Activated naive CD8-positive, alpha-beta T cell treated with anti-CD3 and anti-CD28 coated beads, Interleukin-2, amount 50 U/mL, for 24 hours (primary cell): ENCODE measurements at regions not wholly inside any gene's neighbourhood (a gene's known extent, or its start where the extent isn't known, plus 50 kb on each side); places are given as distances from the start of the nearest gene placed in this dataset.

Source experiments
- ATAC-seq: fragments of 150-1000 bp; cut with Tn5 transposase; one replicate; pipeline ENCODE4 v1.10.0; 2021
- DNase-seq: peaks from one replicate; pipeline ENCODE4 v3.0.0; 2021
- H3K27ac Mint-ChIP-seq: one replicate; pipeline ENCODE4 v1.8.0; 2021; ENCODE audit warnings: mild to moderate bottlenecking, mixed read lengths
- H3K27me3 Mint-ChIP-seq: one replicate; pipeline ENCODE4 v1.8.0; 2021; ENCODE audit warnings: mixed read lengths
- H3K36me3 Mint-ChIP-seq: one replicate; pipeline ENCODE4 v1.8.0; 2021; ENCODE audit warnings: low read depth, mixed read lengths
- H3K4me1 Mint-ChIP-seq: one replicate; pipeline ENCODE4 v1.8.0; 2021; ENCODE audit warnings: mixed read lengths
- H3K4me3 Mint-ChIP-seq: one replicate; pipeline ENCODE4 v1.8.0; 2021; ENCODE audit warnings: mild to moderate bottlenecking, moderate library complexity, mixed read lengths
- H3K9me3 Mint-ChIP-seq: one replicate; pipeline ENCODE4 v1.8.0; 2021; ENCODE audit warnings: mixed read lengths

DNA sequence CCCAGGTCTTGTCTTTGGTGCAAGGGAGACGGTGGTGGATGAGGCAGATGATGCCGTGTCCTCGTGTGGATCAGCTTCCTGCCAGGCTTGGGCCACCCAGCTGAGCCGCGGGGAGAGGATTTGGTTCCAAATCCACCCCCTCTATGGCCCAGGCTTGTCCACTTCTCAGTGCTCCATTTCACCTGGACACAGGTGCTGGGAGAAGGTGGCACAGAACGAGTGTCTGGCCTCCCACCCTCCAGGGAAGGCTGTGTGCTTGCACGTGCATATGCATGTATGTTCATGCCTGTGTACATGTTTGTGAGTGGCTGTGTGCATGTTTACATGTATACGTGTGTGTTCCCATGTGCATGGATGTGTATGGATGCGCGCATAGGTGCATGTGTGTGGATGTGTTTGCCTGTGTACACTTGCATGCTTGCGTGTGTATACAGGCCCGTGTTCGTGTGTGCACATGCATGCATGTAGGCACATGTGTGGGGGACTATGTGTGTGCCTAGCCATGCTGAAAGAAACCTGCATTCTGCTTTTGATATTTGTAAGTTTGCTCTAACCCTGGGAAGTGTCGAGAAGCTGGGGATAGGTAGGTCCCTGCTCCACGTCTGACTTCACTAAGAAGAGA, 196.3 kb downstream of the IRF8 start:
- ATAC-seq (no peak), DNase-seq (no peak)
- H3K4me3 Mint-ChIP-seq = no peak overlapping the region
- H3K9me3 Mint-ChIP-seq = no peaks in the 10 kb centered on the region
- H3K36me3 Mint-ChIP-seq = no peaks in the 10 kb centered on the region
- no peak overlapping the region for H3K27ac Mint-ChIP-seq
- peaks cover 1% of the 10 kb centered on the region for H3K4me1 Mint-ChIP-seq
- H3K27me3 Mint-ChIP-seq = no peaks in the 10 kb centered on the region

DNA sequence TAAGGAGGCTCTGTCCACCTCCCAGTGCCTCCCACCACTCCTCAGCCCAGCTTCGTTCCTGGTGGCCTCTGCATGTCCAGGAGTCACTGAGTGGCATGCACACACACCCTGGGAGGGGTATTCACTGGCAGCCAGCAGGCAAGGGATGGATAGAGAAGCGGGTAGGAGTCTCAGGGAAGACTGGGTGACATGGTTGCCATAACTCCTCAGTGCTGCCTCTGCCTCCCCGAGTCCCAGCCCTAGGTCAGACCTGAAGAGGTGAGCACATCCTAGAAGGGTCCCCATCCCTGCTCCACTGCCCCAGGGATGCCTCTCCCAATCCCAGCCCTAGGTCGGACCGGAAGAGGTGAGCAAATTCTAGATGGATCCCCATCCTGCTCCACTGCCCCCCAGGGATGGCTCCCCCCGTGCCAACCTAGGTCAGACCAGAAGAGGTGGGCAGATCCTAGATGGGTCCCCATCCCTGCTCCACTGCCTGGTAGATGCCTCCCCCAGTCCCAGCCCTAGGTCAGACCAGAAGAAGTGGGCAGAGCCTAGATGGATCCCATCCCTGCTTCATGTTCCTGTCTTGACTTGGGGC, 197.0 kb downstream of the IRF8 start:
- no peaks in the 10 kb centered on the region for H3K9me3 Mint-ChIP-seq
- ATAC-seq = no peak
- no peaks in the 10 kb centered on the region for H3K4me1 Mint-ChIP-seq
- no peak overlapping the region for H3K27ac Mint-ChIP-seq
- H3K27me3 Mint-ChIP-seq = no peaks in the 10 kb centered on the region
- H3K4me3 Mint-ChIP-seq = no peak overlapping the region
- DNase-seq = no peak
- no peaks in the 10 kb centered on the region for H3K36me3 Mint-ChIP-seq

DNA sequence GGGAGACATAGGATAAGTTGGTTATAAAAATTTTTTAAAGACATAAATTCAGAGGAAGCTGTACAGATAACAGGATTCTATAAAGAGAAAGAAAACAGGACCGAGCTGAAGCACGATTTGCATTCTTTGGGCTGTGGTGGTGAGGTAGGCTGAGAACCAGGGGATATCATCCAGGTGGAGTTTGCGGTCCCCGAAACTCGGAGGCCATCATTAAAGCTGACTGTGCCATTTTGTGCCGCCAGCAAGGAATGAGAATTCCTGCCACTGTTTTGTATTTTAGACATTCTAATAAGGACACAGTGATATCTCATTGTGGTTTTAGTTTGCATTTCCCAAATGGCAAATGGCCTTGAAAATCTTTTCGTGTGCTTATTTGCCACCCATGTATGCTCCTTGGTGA, 197.9 kb downstream of the IRF8 start:
- ATAC-seq = no peak
- H3K36me3 Mint-ChIP-seq = no peaks in the 10 kb centered on the region
- no peaks in the 10 kb centered on the region for H3K4me1 Mint-ChIP-seq
- H3K27me3 Mint-ChIP-seq = peaks cover 1% of the 10 kb centered on the region
- H3K4me3 Mint-ChIP-seq = no peak overlapping the region
- H3K9me3 Mint-ChIP-seq = no peaks in the 10 kb centered on the region
- no peak for DNase-seq
- no peak overlapping the region for H3K27ac Mint-ChIP-seq

DNA sequence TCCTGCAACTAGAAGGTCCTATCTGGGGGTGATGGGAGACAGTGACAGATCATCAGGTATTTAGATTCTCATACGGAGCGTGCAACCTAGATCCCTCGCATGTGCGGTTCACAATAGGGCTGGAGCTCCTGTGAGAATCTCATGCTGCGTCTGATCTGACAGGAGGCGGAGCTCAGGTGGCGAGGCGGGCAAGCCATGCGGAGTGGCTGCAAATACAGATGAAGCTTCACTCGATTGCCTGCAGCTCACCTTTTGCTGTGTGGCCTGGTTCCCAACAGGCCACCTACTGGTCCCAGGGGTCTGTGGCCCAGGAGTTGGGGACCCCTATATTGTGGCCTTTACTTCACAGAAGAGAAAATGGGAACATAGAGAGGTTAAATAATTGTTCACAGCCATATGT, 200.4 kb downstream of the IRF8 start:
- Mint-ChIP-seq H3K27me3 (peaks cover 6% of the 10 kb centered on the region), H3K4me3 (no peak overlapping the region), H3K27ac (no peak overlapping the region), H3K36me3 (no peaks in the 10 kb centered on the region), H3K9me3 (no peaks in the 10 kb centered on the region), H3K4me1 (no peaks in the 10 kb centered on the region)
- DNase-seq = no peak
- no peak for ATAC-seq

DNA sequence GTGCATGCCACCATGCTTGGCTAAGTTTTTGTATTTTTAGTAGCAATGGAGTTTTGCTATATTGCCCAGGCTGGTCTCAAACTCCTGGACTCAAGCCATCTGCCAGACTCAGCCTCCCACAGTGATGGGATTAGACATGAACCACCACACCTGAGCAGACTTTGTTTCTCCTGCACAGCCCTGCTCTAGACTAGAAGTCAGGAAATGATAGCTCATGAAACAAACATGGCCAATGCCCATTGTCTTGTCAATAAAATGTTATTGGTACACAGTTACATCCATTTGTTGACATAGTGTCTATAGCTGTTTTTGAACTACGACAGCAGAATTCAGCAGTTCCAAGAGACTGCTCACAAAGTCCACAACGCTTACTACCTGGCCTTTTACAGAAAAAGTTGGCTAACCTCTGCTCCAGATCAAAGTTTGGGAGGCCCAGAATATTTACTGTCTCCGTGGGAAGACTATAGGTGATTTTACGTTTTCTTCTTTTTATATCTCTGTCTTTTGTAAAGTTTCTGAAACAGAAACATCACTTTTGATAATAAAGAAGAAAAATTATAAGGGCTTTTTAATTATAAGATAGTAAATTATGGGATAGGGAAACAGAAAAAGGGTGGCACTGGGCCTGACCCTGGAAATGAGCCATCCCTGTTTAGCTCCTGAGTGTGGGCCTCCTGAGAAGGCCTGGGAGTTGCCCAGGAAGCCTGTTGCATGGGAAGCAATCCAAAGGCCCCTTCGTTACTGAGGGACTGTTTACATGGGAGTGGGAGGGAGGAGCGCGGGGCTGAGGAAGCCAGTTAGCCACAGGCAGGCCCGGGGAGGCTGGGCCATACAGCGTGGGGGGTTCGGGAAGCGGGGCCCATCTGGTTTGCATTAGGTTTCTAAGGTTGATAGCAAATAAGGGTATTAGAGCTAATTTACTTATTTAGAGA, 201.5 kb downstream of the IRF8 start:
- ATAC-seq (no peak), DNase-seq (no peak)
- Mint-ChIP-seq H3K27me3 (peaks cover 6% of the 10 kb centered on the region), H3K4me1 (no peaks in the 10 kb centered on the region), H3K9me3 (no peaks in the 10 kb centered on the region), H3K36me3 (no peaks in the 10 kb centered on the region), H3K4me3 (no peak overlapping the region), H3K27ac (no peak overlapping the region)

DNA sequence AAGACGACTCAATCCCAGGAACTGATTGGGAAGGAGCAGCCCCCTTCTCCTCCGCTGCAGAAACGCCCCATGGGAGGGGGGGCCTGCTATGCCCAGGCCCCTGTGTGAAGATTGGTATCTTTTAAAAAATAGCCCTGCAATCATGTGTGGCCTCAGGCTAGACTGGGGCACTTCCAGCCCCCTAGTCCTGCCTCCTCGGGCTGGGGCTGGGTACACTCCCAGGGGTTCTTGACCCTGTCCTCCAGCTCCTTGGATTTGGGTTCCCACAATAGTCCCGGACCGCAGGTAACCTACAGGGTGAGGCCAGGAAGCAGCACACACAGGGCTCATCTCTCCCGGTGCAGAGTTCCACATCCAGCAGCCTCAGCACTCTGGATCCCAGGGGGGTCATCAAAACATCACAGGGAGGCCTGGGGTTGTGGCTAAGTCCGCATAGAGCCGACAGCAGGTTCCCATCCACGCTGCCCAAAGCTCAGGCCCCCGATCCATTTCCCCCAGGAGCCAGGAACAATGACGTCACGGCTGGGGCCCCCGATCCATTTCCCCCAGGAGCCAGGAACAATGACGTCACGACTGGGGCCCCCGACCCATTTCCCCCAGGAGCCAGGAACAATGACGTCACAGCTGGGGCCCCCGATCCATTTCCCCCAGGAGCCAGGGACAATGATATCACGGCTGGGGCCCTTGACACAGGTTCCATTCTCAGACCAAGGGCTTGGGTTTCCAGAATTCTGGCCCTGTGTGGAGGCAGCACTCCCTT, 202.4 kb downstream of the IRF8 start:
- Mint-ChIP-seq H3K9me3 (no peaks in the 10 kb centered on the region), H3K27ac (no peak overlapping the region), H3K4me1 (no peaks in the 10 kb centered on the region), H3K36me3 (no peaks in the 10 kb centered on the region), H3K27me3 (peaks cover 6% of the 10 kb centered on the region), H3K4me3 (no peak overlapping the region)
- no peak for DNase-seq
- ATAC-seq = no peak

DNA sequence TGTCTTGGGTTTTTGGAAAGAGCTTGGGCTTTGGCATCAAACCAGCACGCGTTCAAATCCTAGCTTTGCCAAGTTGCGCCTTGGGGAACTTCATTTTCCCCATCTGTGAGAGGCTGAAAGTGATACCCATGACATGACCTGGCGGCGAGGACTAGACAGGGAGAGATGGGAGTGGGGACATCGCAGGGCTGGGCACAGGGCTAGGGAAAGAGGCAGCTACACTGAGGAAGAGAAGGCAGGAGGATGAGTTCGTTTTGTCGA, 202.9 kb downstream of the IRF8 start:
- no peak overlapping the region for H3K27ac Mint-ChIP-seq
- no peaks in the 10 kb centered on the region for H3K36me3 Mint-ChIP-seq
- peaks cover 6% of the 10 kb centered on the region for H3K27me3 Mint-ChIP-seq
- no peak for ATAC-seq
- no peaks in the 10 kb centered on the region for H3K9me3 Mint-ChIP-seq
- DNase-seq = no peak
- no peaks in the 10 kb centered on the region for H3K4me1 Mint-ChIP-seq
- no peak overlapping the region for H3K4me3 Mint-ChIP-seq

DNA sequence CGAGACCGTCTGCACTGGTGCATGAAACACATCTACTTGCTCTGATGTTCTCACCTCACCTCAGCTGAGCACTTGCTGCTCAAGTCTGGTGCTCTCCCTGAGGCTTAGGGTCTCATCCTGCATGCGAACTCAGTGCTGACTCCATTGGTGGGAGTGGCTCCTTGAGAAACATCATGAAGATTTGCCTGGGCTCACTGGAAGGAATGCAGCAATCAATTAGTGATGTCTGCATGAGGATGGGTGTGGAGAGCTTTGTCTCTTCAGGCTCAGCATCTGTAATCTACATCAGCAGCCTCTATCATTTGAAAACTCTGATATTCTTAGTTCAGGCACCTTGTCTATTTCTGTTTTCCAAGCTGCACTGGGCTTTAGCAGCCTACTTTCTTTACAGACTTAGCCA, 204.4 kb downstream of the IRF8 start:
- H3K9me3 Mint-ChIP-seq = no peaks in the 10 kb centered on the region
- H3K4me3 Mint-ChIP-seq = no peak overlapping the region
- no peak overlapping the region for H3K27ac Mint-ChIP-seq
- no peak for ATAC-seq
- H3K27me3 Mint-ChIP-seq = peaks cover 6% of the 10 kb centered on the region
- no peaks in the 10 kb centered on the region for H3K4me1 Mint-ChIP-seq
- DNase-seq = no peak
- no peaks in the 10 kb centered on the region for H3K36me3 Mint-ChIP-seq

DNA sequence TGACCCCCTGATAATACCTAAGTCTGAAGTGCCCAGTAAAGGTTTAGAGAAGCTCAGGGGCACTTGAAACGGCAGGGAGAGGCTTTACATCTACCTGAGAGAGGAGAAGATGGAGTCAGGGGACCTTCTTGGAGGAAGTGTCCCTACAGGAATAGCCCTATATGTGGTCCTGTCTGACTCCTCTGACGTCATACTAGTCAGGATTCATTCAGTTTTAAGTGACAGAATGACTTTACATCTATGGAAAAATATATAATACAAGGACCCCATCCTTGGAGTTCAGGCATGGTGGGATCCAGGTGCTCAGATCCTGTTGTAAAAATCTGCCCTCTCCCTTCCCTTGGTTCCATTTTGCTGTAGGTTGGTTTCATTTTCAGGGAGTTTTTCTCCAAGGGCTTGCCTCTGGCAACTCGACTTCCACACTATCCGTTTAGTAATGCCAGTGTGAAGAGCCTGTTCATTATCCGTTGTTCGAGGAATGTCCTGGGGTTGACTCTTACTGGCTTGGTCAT, 205.6 kb downstream of the IRF8 start:
- ATAC-seq = no peak
- Mint-ChIP-seq H3K36me3 (no peaks in the 10 kb centered on the region), H3K27me3 (peaks cover 6% of the 10 kb centered on the region), H3K4me3 (no peak overlapping the region), H3K27ac (no peak overlapping the region), H3K4me1 (no peaks in the 10 kb centered on the region), H3K9me3 (no peaks in the 10 kb centered on the region)
- no peak for DNase-seq

DNA sequence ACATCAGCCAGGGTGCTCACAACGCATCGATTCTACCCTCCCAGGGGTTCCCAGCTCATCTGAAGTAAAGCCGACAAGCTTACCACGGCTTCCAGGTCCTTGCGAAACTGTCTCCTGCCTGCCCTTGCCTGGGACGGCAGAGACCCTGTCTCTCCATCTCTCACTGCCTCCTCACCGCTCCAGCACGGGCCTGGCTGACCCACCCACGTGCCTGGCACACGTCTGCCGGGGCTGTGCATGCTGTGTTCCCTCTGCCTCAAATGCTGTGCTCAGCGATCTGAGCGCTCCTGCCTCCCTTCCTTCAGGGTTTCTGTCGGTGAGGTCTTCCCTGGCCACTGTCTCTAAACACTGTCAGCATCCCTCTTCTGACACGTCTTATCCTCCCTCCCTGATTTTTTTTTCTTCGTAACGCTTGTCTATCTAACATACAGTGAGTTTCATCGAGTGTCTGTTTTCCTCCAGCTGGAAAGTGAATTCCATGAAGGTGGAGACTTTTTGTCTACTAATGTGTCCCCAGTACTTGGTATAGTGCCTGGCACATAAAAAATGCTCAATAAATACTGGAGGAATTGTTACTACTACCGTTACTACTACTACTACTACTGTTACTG, 208.4 kb downstream of the IRF8 start:
- Mint-ChIP-seq H3K4me1 (no peaks in the 10 kb centered on the region), H3K9me3 (no peaks in the 10 kb centered on the region), H3K36me3 (no peaks in the 10 kb centered on the region), H3K27me3 (peaks cover 2% of the 10 kb centered on the region), H3K27ac (no peak overlapping the region), H3K4me3 (no peak overlapping the region)
- ATAC-seq (no peak), DNase-seq (no peak)

DNA sequence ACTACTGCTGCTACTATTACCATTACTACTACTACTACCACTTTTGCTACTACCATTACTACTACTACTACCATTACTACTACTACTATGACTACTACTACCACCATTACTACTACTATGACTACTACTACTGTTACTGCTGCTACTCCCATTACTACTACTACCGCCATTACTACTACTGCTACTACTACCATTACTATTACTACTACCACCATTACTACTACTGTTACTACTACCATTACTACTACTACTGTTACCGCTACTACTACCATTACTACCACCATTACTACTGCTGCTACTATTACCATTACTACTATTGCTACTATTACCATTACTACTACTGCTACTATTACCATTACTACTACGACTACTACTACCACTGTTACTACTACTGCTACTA, 209.1 kb downstream of the IRF8 start:
- H3K36me3 Mint-ChIP-seq = no peaks in the 10 kb centered on the region
- H3K9me3 Mint-ChIP-seq = no peaks in the 10 kb centered on the region
- H3K4me3 Mint-ChIP-seq = no peak overlapping the region
- ATAC-seq (no peak), DNase-seq (no peak)
- H3K4me1 Mint-ChIP-seq = no peaks in the 10 kb centered on the region
- no peak overlapping the region for H3K27ac Mint-ChIP-seq
- H3K27me3 Mint-ChIP-seq = peaks cover 4% of the 10 kb centered on the region

DNA sequence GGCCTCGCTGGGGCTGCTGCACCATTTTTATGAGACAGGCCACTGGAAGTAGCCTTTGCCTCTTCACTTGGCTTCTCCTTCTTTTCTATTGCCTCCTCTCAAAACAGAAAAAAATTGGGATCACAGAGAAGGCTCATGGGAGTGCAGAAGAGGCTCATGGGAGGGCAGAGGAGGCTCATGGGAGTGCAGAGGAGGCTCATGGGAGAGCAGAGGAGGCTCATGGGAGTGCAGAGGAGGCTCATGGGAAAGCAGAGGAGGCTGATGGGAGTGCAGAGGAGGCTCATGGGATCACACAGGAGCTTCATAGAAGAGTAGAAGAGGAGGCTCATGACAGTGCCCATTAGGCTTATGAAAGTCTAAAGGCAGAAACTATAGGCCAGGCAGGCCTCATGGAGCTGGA, 211.2 kb downstream of the IRF8 start:
- no peak for ATAC-seq
- Mint-ChIP-seq H3K4me3 (no peak overlapping the region), H3K4me1 (no peaks in the 10 kb centered on the region), H3K36me3 (no peaks in the 10 kb centered on the region), H3K27me3 (peaks cover 11% of the 10 kb centered on the region), H3K27ac (no peak overlapping the region), H3K9me3 (no peaks in the 10 kb centered on the region)
- DNase-seq = no peak

DNA sequence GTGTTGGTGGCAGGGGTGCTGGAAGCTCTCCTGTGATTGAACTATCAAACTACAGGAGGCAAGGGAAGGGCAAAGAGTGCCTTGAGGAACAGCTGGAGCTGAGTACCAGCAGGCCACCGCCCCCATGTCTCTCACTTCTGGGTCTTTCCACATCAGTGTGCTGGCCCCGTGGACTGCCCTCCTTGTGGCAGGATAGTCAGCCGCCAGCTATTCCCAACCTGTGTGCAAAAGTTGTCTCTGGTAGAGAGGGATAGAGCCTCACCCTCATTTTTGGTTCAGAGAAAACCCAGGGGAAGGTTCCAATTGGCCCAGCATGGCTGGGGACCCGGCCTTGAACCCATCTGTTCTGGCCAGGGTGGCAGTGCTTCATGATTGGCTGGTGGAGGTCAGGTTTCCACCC, 211.8 kb downstream of the IRF8 start:
- no peaks in the 10 kb centered on the region for H3K4me1 Mint-ChIP-seq
- DNase-seq (no peak), ATAC-seq (no peak)
- no peaks in the 10 kb centered on the region for H3K9me3 Mint-ChIP-seq
- H3K36me3 Mint-ChIP-seq = no peaks in the 10 kb centered on the region
- H3K27me3 Mint-ChIP-seq = peaks cover 13% of the 10 kb centered on the region
- H3K27ac Mint-ChIP-seq = no peak overlapping the region
- H3K4me3 Mint-ChIP-seq = no peak overlapping the region

DNA sequence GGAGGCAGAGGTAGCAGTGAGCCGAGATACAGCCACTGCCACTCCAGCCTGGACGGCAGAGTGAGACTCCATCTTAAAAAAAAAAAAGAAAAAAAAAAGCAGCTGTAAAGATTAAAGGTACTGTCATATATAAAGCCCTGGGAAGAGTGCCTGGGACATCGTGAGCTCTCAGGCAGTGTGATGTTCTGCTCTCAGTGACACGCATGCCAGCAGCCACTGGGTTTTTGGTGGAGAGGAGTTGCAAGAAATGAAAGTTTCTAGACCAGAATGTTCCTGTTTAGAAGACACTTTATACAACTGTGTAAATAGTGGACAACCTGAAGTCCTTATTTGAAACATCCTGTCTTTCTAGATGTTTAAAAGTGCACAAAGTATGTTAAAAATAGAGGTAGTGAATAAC, 213.2 kb downstream of the IRF8 start:
- H3K36me3 Mint-ChIP-seq = no peaks in the 10 kb centered on the region
- peaks cover 13% of the 10 kb centered on the region for H3K27me3 Mint-ChIP-seq
- no peak overlapping the region for H3K27ac Mint-ChIP-seq
- no peaks in the 10 kb centered on the region for H3K9me3 Mint-ChIP-seq
- H3K4me3 Mint-ChIP-seq = no peak overlapping the region
- DNase-seq = no peak
- no peaks in the 10 kb centered on the region for H3K4me1 Mint-ChIP-seq
- ATAC-seq = no peak
